Tibial artery (tissue), 4 donors: ENCODE measurements at regions not wholly inside any gene's neighbourhood (a gene's known extent, or its start where the extent isn't known, plus 50 kb on each side); places are given as distances from the start of the nearest gene placed in this dataset.

ENCODE experiments used
- DNase-seq, 2 donors: peaks; one replicate each; pipeline ENCODE4 v3.0.0-alpha.2; 2019
- H3K27ac ChIP-seq, 2 donors: fragments of 200-600 bp; sonication (generic) in 1 of 2; 1 replicate in 1 of 2; 2 replicates in 1 of 2; pipeline ENCODE4 v1.5.1; 2018 to 2019; ENCODE audit warnings: mild to moderate bottlenecking in 1 of 2
- H3K27me3 ChIP-seq, 2 donors: fragments of 200-600 bp; sonication (generic) in 1 of 2; one replicate each; pipeline versions ENCODE4 v1.5.1 to v1.6.0; 2016 to 2019
- H3K36me3 ChIP-seq, 3 donors: fragments of 200-600 bp; sonication (generic) in 2 of 3; one replicate each; pipeline ENCODE4 v1.5.1; 2016 to 2019; ENCODE audit warnings: mild to moderate bottlenecking in 2 of 3
- H3K4me1 ChIP-seq, 4 donors: fragments of 200-600 bp; sonication (generic) in 2 of 4; 1 replicate in 3 of 4; 2 replicates in 1 of 4; pipeline ENCODE4 v1.5.1; 2016 to 2019
- H3K4me3 ChIP-seq, 2 donors: fragments of 200-600 bp; sonication (generic) in 1 of 2; 1 replicate in 1 of 2; 2 replicates in 1 of 2; pipeline ENCODE4 v1.5.1; 2018 to 2019; ENCODE audit warnings: mild to moderate bottlenecking in 2 of 2
- H3K9me3 ChIP-seq, 3 donors: fragments of 200-600 bp; sonication (generic) in 1 of 3; one replicate each; pipeline ENCODE4 v1.5.1; 2016 to 2019
- CTCF ChIP-seq, 2 experiments: fragments of 200-600 bp in 1 of 2; fragments of 450-650 bp in 1 of 2; IDR thresholded peaks; one replicate each; pipeline ENCODE4 v1.5.1; 2017 to 2019; ENCODE audit warnings: antibody characterized with exemption in 2 of 2, mild to moderate bottlenecking in 1 of 2, moderate library complexity in 1 of 2
- intact Hi-C: fragments of 100-400 bp; cut with DNase I; formaldehyde crosslinking; loops from one replicate; pipeline ENCODE4 v1.15.0; 2023; ENCODE audit warnings: low total_unique reads

- intact Hi-C loops, result no loop called here
- Histone ChIP-seq H3K9me3 (no peaks in the 10 kb centered on the region), H3K4me1 (no peaks in the 10 kb centered on the region), H3K27me3 (no peaks in the 10 kb centered on the region), H3K27ac (no peak overlapping the region), H3K36me3 (no peaks in the 10 kb centered on the region), H3K4me3 (no peak overlapping the region)
- TF ChIP-seq CTCF (IDR thresholded peaks at IDR 0.05), result no peak
- no peak for DNase-seq
These were observed 873.8 kb downstream of the SUCLG1 start for GRCh38 chr2:83585250-83585649.

DNA sequence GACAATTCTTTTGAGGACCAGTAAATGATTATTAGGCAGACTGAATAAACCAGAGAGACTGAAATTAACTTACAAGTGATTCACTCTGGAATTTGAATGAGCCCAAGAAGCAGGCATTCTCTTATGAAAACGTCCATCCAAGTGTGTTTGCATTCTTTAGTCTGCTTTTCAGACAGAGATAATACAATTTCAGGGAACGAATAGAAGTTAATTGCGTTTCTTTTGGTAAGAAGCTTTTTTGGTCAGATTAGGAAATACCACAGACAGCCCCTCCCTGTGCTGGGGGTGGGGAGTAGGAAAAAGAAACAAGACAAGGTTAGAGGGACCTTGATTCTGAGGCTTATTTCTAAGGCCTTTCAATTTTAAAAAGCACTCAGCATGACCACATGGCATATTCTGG is 874.4 kb downstream of the SUCLG1 start:
- H3K36me3 ChIP-seq, result no peaks in the 10 kb centered on the region
- no peak for TF ChIP-seq CTCF (IDR thresholded peaks at IDR 0.05)
- intact Hi-C loops, result no loop called here
- H3K4me3 ChIP-seq, result no peak overlapping the region
- H3K27ac ChIP-seq, result no peak overlapping the region
- H3K27me3 ChIP-seq, result no peaks in the 10 kb centered on the region
- no peaks in the 10 kb centered on the region for H3K9me3 ChIP-seq
- H3K4me1 ChIP-seq, result no peaks in the 10 kb centered on the region
- no peak for DNase-seq

DNA sequence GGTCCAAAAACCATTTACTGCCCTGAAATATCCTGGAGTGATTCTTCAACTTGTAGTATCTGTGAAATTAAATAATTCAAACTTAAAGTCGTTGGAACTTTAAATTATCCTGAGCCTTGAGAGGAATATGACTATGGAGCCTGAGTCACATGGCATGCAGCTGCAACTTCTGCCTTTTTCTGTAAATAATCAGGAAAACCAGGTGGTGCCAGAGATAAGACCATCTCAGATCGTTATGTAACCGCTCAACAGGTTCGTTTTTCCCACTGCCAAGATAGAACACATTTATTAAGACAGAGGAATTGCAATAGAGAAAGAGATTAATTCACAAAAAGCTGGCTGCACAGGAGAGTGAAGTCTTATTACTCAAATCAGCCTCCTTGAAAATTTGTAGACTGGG is 876.5 kb downstream of the SUCLG1 start:
- no peak for DNase-seq
- Histone ChIP-seq H3K4me3 (no peak overlapping the region), H3K27ac (no peak overlapping the region), H3K4me1 (no peaks in the 10 kb centered on the region), H3K9me3 (no peaks in the 10 kb centered on the region), H3K27me3 (no peaks in the 10 kb centered on the region), H3K36me3 (no peaks in the 10 kb centered on the region)
- TF ChIP-seq CTCF (IDR thresholded peaks at IDR 0.05), result no peak
- intact Hi-C loops, result no loop called here

GRCh38 chr2:83579507-83579906 is 879.6 kb downstream of the SUCLG1 start:
- no peak overlapping the region for H3K4me3 ChIP-seq
- H3K27me3 ChIP-seq, result no peaks in the 10 kb centered on the region
- no peak for TF ChIP-seq CTCF (IDR thresholded peaks at IDR 0.05)
- no peaks in the 10 kb centered on the region for H3K4me1 ChIP-seq
- DNase-seq, result no peak
- intact Hi-C loops, result no loop called here
- no peak overlapping the region for H3K27ac ChIP-seq
- no peaks in the 10 kb centered on the region for H3K9me3 ChIP-seq
- H3K36me3 ChIP-seq, result no peaks in the 10 kb centered on the region

DNA sequence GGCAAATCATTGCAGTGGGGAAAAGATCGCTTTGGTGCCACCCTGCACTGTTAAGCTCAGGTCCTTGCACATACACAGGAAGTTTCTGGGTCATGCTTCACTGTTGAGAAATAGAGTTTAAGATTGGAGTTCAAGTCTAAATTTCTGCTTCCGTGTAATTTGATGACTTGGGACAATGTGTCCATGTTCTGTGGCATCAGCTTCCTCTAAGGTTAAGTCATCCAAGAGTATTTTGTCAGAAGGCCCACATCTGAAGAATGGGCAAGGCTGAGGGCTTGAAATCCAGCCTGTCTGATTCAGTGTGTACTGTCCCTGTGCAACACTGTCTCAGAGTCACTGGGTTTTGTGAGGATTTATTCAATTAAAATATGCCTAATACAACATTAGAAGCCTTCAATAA is 880.7 kb downstream of the SUCLG1 start:
- Histone ChIP-seq H3K4me3 (no peak overlapping the region), H3K27me3 (no peaks in the 10 kb centered on the region), H3K36me3 (no peaks in the 10 kb centered on the region), H3K9me3 (no peaks in the 10 kb centered on the region), H3K4me1 (no peaks in the 10 kb centered on the region), H3K27ac (no peak overlapping the region)
- intact Hi-C loops, result no loop called here
- no peak for DNase-seq
- TF ChIP-seq CTCF (IDR thresholded peaks at IDR 0.05), result no peak

DNA sequence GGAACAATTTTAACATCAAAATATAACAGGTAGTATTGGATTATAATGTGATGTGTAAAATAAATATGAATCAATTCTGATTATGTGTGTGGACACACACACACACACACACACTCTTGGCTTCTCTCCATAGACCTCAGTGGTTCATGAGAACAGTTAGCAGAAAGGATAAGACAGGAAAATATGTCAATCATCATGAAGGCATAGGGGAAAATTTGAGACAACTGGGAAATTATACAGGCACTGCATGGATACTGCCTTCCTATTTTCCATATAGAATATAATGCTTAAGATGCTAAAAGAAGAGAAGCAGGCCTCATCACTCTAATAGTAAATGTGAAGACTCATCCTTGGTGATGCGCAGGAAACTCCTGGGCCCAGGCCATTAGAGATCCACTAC is 884.5 kb downstream of the SUCLG1 start:
- intact Hi-C loops, result no loop called here
- Histone ChIP-seq H3K27me3 (no peaks in the 10 kb centered on the region), H3K4me1 (no peaks in the 10 kb centered on the region), H3K27ac (no peak overlapping the region), H3K9me3 (no peaks in the 10 kb centered on the region), H3K36me3 (no peaks in the 10 kb centered on the region), H3K4me3 (no peak overlapping the region)
- no peak for DNase-seq
- no peak for TF ChIP-seq CTCF (IDR thresholded peaks at IDR 0.05)
